Body of pancreas (tissue), 4 donors: ENCODE measurements at regions not wholly inside any gene's neighbourhood (a gene's known extent, or its start where the extent isn't known, plus 50 kb on each side); places are given as distances from the start of the nearest gene placed in this dataset.

Experiments
- ATAC-seq: fragments of 150-250 bp; one replicate; pipeline ENCODE4 v1.9.1; 2016
- DNase-seq, 4 donors: peaks; one replicate each; pipeline ENCODE4 v3.0.0-alpha.2; 2019
- H3K27ac ChIP-seq, 4 donors: fragments of 200-600 bp; sonication (generic); 1 replicate in 3 of 4; 2 replicates in 1 of 4; pipeline versions ENCODE4 v1.5.1 to v1.6.1; 2016 to 2019; ENCODE audit warnings: mild to moderate bottlenecking in 1 of 4, mixed read lengths in 1 of 4, moderate library complexity in 1 of 4
- H3K27me3 ChIP-seq, 2 donors: fragments of 200-600 bp; sonication (generic); one replicate each; pipeline ENCODE4 v1.6.0; 2016; ENCODE audit warnings: mild to moderate bottlenecking in 1 of 2
- H3K36me3 ChIP-seq, 2 donors: fragments of 200-600 bp; sonication (generic); replicated peaks in 1 of 2; 2 replicates each; pipeline ENCODE4 v1.5.1; 2016; ENCODE audit warnings: low read depth in 2 of 2; ENCODE audit not compliant: insufficient read depth in 1 of 2
- H3K4me1 ChIP-seq: fragments of 200-600 bp; sonication (generic); one replicate; pipeline ENCODE4 v1.6.0; 2016
- H3K4me3 ChIP-seq, 2 donors: fragments of 200-600 bp; sonication (generic); 1 replicate in 1 of 2; 2 replicates in 1 of 2; pipeline ENCODE4 v1.5.1; 2016 to 2019
- H3K9me3 ChIP-seq, 3 donors: fragments of 200-600 bp; sonication (generic); 1 replicate in 2 of 3; 2 replicates in 1 of 3; pipeline ENCODE4 v1.5.1; 2016
- CTCF ChIP-seq, 7 experiments: fragments of 450-650 bp in 4 of 7; fragments of 200-600 bp in 3 of 7; sonication (generic) in 3 of 7; IDR thresholded peaks; one replicate each; pipeline ENCODE4 v1.5.1; 2016 to 2019; ENCODE audit warnings: antibody characterized with exemption in 7 of 7
- POLR2A ChIP-seq, 3 donors: fragments of 450-650 bp; IDR thresholded peaks; one replicate each; pipeline ENCODE4 v1.6.1; 2016; ENCODE audit warnings: antibody characterized with exemption in 3 of 3, mild to moderate bottlenecking in 2 of 3
- whole genome bisulfite sequencing, 2 donors: methylation state at CpG; one replicate each; pipeline ENCODE4 v1.1.5; 2017; 5-methylcytosine and 5-hydroxymethylcytosine counted together
- intact Hi-C: fragments of 100-400 bp; cut with DNase I; formaldehyde crosslinking; loops from one replicate; pipeline ENCODE4 v1.15.1; 2023

DNA sequence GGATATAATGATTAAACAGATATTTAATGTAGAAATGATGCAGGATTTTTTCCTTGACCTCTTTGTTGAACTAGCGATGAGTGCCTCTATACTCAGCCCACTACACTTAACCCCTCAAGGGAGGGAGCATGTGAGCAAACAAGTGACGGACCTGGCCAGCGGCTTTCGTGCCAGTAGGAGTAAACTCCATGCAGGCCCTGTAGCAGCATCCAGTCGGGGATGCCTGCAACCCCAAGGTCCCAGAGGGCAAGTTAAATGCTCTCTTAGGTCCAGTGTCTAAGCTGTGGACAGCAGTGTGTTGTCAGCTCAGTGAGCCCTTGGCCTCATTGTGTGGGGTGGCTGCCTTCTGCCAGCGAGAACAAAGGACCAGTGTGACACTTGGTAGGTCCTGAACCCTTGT, 708.7 kb downstream of the TECRL start:
- H3K9me3 ChIP-seq: no peaks in the 10 kb centered on the region
- no peak for ATAC-seq
- WGBS, 2 donors: 56 to 73% methylated on average over 6 of the region's 6 CpGs
- H3K27ac ChIP-seq: no peak overlapping the region
- intact Hi-C loops: no loop called here
- H3K36me3 ChIP-seq: no peaks in the 10 kb centered on the region
- H3K4me3 ChIP-seq: no peak overlapping the region
- DNase-seq: no peak
- TF ChIP-seq POLR2A (IDR thresholded peaks at IDR 0.05) (no peak), CTCF (IDR thresholded peaks at IDR 0.05) (no peak)
- no peaks in the 10 kb centered on the region for H3K27me3 ChIP-seq
- H3K4me1 ChIP-seq: no peaks in the 10 kb centered on the region

- TF ChIP-seq POLR2A (IDR thresholded peaks at IDR 0.05) (no peak), CTCF (IDR thresholded peaks at IDR 0.05) (no peak)
- WGBS, 2 donors: 51 to 60% methylated on average over 2 of the region's 2 CpGs
- intact Hi-C loops: no loop called here
- Histone ChIP-seq H3K4me3 (no peak overlapping the region), H3K9me3 (peaks cover 0 to 3% (median 0%) of the 10 kb centered on the region in 3 donors), H3K27me3 (no peaks in the 10 kb centered on the region), H3K36me3 (no peaks in the 10 kb centered on the region), H3K4me1 (no peaks in the 10 kb centered on the region), H3K27ac (no peak overlapping the region)
- ATAC-seq (no peak), DNase-seq (no peak)
Measured at GRCh38 chr4:63693321-63693720, 715.9 kb downstream of the TECRL start.

GRCh38 chr4:63678358-63678931, 730.8 kb downstream of the TECRL start:
- Histone ChIP-seq H3K27me3 (no peaks in the 10 kb centered on the region), H3K27ac (no peak overlapping the region), H3K4me1 (no peaks in the 10 kb centered on the region), H3K36me3 (no peaks in the 10 kb centered on the region), H3K4me3 (no peak overlapping the region), H3K9me3 (no peaks in the 10 kb centered on the region)
- WGBS, 2 donors: 50 to 56% methylated on average over 3 of the region's 3 CpGs
- ATAC-seq (no peak), DNase-seq (no peak)
- intact Hi-C loops: no loop called here
- TF ChIP-seq POLR2A (IDR thresholded peaks at IDR 0.05) (no peak), CTCF (IDR thresholded peaks at IDR 0.05) (no peak)

- Histone ChIP-seq H3K4me1 (no peaks in the 10 kb centered on the region), H3K27me3 (no peaks in the 10 kb centered on the region), H3K4me3 (no peak overlapping the region), H3K9me3 (peaks cover 0 to 5% (median 0%) of the 10 kb centered on the region in 3 donors), H3K27ac (no peak overlapping the region), H3K36me3 (no peaks in the 10 kb centered on the region)
- no peak for ATAC-seq
- intact Hi-C loops: no loop called here
- no peak for TF ChIP-seq POLR2A (IDR thresholded peaks at IDR 0.05)
- TF ChIP-seq CTCF (IDR thresholded peaks at IDR 0.05): no peak
- no peak for DNase-seq
- WGBS, 2 donors: 33 to 34% methylated on average over 1 of the region's 1 CpG
Measured at GRCh38 chr4:63670735-63671134, 738.5 kb downstream of the TECRL start.

DNA sequence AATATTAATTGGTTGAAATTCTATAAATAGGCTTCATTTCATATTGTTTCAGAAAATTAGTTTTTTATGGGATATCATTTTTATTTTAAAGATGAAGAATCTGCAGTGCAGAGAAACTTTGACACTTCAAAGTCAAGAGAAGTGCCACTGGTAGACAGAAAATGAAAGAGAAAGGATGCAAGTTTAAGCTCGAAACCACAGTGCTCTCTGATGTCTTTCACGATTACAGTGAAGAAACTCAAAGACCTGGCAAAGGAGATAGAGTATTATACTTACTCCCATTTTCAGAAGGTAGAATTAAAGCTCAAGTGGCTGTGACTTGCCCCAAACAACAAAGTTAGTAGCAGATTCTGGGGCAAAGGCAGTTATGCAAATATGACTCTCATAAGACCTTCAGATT, 745.4 kb downstream of the TECRL start:
- Histone ChIP-seq H3K36me3 (no peaks in the 10 kb centered on the region), H3K4me1 (no peaks in the 10 kb centered on the region), H3K9me3 (no peaks in the 10 kb centered on the region), H3K4me3 (no peak overlapping the region), H3K27ac (no peak overlapping the region), H3K27me3 (no peaks in the 10 kb centered on the region)
- no peak for DNase-seq
- no peak for ATAC-seq
- 60 to 67% methylated on average over 2 of the region's 2 CpGs for WGBS, 2 donors
- intact Hi-C loops: no loop called here
- TF ChIP-seq POLR2A (IDR thresholded peaks at IDR 0.05) (no peak), CTCF (IDR thresholded peaks at IDR 0.05) (no peak)
